ENCODE measurements at regions not wholly inside any gene's neighbourhood (a gene's known extent, or its start where the extent isn't known, plus 50 kb on each side); places are given as distances from the start of the nearest gene placed in this dataset.

- Histone ChIP-seq H3K4me1 (ENCODE audit: control insufficient read depth in 1 of 2, low read depth in 2 of 2) (no peaks in the 10 kb centered on the region), H3K27ac (no peak overlapping the region), H3K9me3 (no peaks in the 10 kb centered on the region), H3K36me3 (no peaks in the 10 kb centered on the region), H3K4me3 (no peak overlapping the region), H3K27me3 (replicated peaks; ENCODE audit: insufficient read depth) (no peaks in the 10 kb centered on the region)
- ATAC-seq (ENCODE audit: insufficient number of reproducible peaks, low FRiP score, low read depth) (no peak), DNase-seq (ENCODE audit: low spot score) (peak; percentile 54)
- TF ChIP-seq CTCF (IDR thresholded peaks at IDR 0.05), result peak; percentile 66
Observed at GRCh38 chr6:41463062-41463930, 82.9 kb upstream of the FOXP4 start.

- H3K4me3 ChIP-seq, result no peak overlapping the region
- no peak for TF ChIP-seq CTCF (IDR thresholded peaks at IDR 0.05)
- no peaks in the 10 kb centered on the region for H3K36me3 ChIP-seq
- H3K27ac ChIP-seq, result no peak overlapping the region
- H3K9me3 ChIP-seq, result no peaks in the 10 kb centered on the region
- H3K27me3 ChIP-seq (replicated peaks; ENCODE audit: insufficient read depth), result no peaks in the 10 kb centered on the region
- no peaks in the 10 kb centered on the region for H3K4me1 ChIP-seq (ENCODE audit: control insufficient read depth in 1 of 2, low read depth in 2 of 2)
- ATAC-seq (ENCODE audit: insufficient number of reproducible peaks, low FRiP score, low read depth), result no peak
- no peak for DNase-seq (ENCODE audit: low spot score)
Observed at GRCh38 chr6:41464019-41464418, 82.2 kb upstream of the FOXP4 start.

GRCh38 chr6:41464481-41464880 lies 81.7 kb upstream of the FOXP4 start:
- no peaks in the 10 kb centered on the region for H3K36me3 ChIP-seq
- no peaks in the 10 kb centered on the region for H3K27me3 ChIP-seq (replicated peaks; ENCODE audit: insufficient read depth)
- no peaks in the 10 kb centered on the region for H3K4me1 ChIP-seq (ENCODE audit: control insufficient read depth in 1 of 2, low read depth in 2 of 2)
- no peak for TF ChIP-seq CTCF (IDR thresholded peaks at IDR 0.05)
- ATAC-seq (ENCODE audit: insufficient number of reproducible peaks, low FRiP score, low read depth), result no peak
- no peak overlapping the region for H3K4me3 ChIP-seq
- DNase-seq (ENCODE audit: low spot score), result no peak
- H3K27ac ChIP-seq, result no peak overlapping the region
- no peaks in the 10 kb centered on the region for H3K9me3 ChIP-seq

GRCh38 chr6:41466437-41466990 lies 79.7 kb upstream of the FOXP4 start:
- no peak for ATAC-seq (ENCODE audit: insufficient number of reproducible peaks, low FRiP score, low read depth)
- H3K27ac ChIP-seq, result no peak overlapping the region
- no peak for DNase-seq (ENCODE audit: low spot score)
- H3K9me3 ChIP-seq, result no peaks in the 10 kb centered on the region
- H3K27me3 ChIP-seq (replicated peaks; ENCODE audit: insufficient read depth), result no peaks in the 10 kb centered on the region
- H3K4me3 ChIP-seq, result no peak overlapping the region
- H3K36me3 ChIP-seq, result no peaks in the 10 kb centered on the region
- H3K4me1 ChIP-seq (ENCODE audit: control insufficient read depth in 1 of 2, low read depth in 2 of 2), result peaks cover 6 to 19% of the 10 kb centered on the region in 2 donors
- no peak for TF ChIP-seq CTCF (IDR thresholded peaks at IDR 0.05)

- Histone ChIP-seq H3K9me3 (no peaks in the 10 kb centered on the region), H3K27me3 (replicated peaks; ENCODE audit: insufficient read depth) (no peaks in the 10 kb centered on the region), H3K4me1 (ENCODE audit: control insufficient read depth in 1 of 2, low read depth in 2 of 2) (peaks cover 6 to 20% of the 10 kb centered on the region in 2 donors), H3K27ac (no peak overlapping the region), H3K36me3 (no peaks in the 10 kb centered on the region), H3K4me3 (no peak overlapping the region)
- ATAC-seq (ENCODE audit: insufficient number of reproducible peaks, low FRiP score, low read depth) (no peak), DNase-seq (ENCODE audit: low spot score) (no peak)
- no peak for TF ChIP-seq CTCF (IDR thresholded peaks at IDR 0.05)
Observed at GRCh38 chr6:41467061-41467460, 79.1 kb upstream of the FOXP4 start.
